GM21717 (cell line): ENCODE measurements at regions not wholly inside any gene's neighbourhood (a gene's known extent, or its start where the extent isn't known, plus 50 kb on each side); places are given as distances from the start of the nearest gene placed in this dataset.
A peak's percentile ranks its signal among the peaks of the same experiment; 100 is the strongest.
"Not testable (repeated sequence)": the region's sequence is repeated elsewhere in the genome, so short reads cannot be mapped to it uniquely, and the experiment has no call there.

Source experiments
- ATAC-seq: cut with Tn5 transposase; IDR thresholded peaks from one replicate; pipeline ENCODE4 v1.9.1; 2021; ENCODE audit warnings: mild to moderate bottlenecking, moderate library complexity; ENCODE audit not compliant: unreplicated experiment

- ATAC-seq: no peak
Observed at GRCh38 chr5:1654786-1655495, 131.2 kb upstream of the LPCAT1 start.

DNA sequence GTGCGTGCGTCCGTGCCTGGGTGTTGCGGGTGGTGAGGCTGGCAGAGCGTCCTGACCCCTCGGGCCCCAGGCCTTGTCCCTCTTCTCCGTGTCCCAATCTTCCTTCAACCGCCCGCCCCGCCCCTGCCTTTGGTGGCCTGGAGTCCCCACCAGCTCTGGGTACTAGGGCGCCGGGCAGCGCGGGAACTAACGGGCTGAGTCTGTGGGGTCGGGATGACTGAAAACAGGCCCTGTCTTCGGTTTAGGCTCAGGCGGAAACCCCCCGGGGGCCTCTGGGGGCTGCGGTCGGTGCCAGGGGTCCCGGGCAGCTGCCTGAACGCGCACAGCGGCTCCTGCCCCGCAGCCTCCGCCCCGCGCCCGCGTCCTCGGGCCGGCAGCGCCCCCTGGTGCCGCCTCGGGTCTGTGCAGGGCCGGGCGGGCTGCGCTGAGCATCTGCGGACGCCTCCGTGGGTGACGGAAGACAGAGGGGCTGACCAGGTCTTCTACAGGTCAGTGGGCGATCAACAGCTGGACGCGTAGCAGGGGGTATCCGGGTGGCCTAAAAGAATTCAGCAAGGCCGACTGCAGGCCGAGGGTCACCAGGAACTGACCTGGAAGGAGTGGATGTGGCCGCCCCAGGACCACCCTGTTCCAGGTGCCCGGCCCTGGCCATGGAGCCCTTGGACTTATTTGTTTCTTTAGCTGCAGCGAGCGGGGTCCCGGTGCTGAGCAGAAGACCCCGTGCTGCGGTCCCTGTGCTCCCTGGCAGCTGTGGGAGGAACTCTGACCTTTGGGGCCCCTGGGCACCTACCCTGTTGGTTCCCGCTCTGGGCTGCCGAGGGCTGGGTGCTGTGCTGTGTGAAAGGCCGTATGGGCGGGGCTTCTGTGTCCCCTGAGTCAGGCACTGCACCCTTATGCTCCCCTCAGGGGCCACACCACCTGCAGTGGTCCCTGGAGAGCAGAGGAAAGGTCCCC, 130.2 kb upstream of the LPCAT1 start:
- peak; percentile 80 for ATAC-seq

DNA sequence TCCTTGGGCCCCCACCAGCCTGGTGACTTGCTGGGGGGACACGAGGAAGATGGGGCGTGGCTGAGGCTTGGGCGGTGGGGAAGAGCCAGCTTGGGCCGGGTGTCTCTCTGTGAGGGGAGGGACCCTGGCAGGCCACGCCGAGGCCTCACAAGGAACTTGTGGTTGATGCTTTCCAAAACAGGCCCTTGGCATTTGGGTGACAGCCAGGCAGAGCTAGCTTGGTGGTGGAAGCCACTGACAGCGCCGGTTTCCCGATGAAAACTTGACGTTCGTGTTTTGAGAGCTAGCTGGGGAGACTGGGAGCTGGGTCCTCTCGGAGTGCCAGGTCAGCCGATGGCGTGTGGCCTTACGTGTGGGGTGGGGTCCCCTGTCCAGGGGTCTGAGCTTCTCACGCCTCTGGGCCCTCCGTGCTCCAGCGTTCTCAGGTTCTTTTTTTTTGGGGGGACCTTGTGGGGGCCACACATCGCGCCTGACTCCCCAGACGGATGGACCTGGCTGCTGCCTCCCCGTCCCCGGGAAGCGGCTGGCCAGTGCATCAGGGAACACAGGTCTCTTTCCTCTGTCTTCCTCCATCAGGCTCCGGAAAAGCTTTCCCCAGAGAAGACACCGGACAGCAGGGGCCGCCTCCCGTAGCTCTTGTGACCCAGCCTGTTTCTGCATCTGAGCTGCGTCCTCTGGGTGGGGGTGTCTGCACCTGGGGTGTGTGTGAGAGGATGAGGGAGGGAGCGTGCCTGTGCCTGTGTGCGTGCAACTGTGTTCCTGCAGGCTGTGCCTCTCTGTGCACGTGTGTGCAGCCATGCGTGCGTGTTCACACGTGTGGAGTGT, 129.3 kb upstream of the LPCAT1 start:
- ATAC-seq: peak; percentile 34

GRCh38 chr5:1651971-1652872, 128.5 kb upstream of the LPCAT1 start:
- ATAC-seq: no peak

- no peak for ATAC-seq
Observed at GRCh38 chr5:1651250-1651649, 127.5 kb upstream of the LPCAT1 start.

DNA sequence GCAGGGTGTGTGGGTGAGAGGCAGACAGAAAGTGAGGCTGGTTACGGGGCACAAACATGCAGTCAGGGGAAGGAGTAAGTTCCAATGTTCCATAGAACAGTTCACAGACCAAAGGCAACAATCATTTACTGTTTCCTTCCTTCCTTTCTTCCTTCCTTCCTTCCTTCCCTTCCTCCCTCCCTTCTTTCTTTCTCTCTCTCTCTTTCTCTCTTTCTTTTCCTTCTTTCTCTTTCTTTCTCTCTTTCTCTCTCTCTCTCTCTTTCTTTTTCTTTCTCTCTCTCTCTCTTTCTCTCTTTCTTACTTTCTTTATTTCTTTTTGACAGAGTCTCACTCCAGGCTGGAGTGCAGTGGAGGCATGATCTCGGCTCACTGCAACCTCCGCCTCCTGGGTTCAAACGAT, 125.8 kb upstream of the LPCAT1 start:
- no peak for ATAC-seq

DNA sequence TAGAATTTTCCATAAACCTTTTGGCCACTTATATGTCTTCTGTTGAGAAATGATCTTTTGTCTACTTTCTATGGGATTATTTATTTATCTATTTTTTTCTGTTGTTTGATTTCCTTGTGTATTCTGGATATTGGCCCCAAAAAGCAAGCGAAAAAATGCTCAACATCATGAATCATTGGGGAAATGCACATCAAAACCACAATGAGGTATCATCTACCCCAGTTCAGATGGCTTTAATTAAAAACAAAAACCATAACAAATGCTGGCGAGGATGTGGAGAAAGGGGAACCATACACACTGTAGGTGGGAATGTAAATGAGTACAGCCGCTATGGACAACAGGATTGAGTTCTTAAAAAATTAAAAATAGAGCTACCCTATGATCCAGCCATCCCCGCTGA, 125.0 kb upstream of the LPCAT1 start:
- no peak for ATAC-seq

DNA sequence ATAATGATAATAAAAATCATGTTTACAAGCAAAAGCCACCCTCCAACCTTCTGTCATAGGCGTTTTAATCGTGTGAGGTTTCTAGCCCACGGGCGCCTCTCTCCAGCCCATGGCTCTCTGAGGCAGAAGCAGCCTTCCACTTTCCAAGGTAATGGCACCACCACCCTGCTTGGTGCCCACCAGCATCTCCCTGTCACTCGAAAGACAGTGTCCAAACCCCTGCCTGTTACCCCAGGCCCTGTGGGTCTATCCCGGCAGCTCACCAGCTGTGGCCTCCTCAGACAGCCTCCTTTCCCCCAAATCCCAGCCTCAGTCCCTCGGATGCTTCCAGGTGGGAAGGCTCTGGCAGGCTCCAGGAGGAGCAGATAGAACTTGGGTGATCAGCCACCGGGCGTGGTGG, 123.8 kb upstream of the LPCAT1 start:
- ATAC-seq: no peak

DNA sequence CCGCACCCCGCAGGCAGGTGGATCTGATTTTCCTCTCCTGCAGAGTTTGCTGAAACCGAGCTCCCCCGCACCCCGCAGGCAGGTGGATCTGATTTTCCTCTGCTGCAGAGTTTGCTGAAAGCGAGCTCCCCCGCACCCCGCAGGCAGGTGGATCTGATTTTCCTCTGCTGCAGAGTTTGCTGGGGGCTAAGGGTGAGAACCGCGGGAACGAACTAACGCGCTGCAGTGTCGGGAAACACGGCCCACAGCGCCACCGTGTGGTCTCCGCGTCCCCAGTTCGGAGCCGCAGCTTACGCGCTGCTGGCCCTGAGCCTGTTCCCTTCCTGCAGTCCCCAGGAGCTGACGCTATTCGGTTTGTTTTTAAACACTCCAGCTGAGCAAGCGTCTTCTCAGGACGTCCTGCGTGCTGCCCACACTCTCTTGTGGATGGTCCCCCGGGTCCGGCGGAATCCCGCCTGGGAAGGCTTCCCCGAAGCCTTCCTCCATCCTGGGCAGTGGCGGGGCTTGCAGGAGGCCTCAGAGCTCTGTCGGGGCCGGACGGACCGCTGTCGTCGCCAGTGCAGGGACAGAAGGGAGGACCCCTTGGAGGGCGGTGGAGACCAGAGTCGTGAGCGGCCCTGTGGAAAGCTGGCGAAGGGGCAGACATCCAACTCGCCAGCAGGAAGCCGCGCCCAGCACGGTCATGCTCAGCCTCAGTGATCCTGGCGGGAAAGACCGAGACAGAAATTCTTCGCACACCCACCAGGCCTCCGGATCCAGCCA, 121.2 kb upstream of the LPCAT1 start:
- peak; percentile 66 for ATAC-seq

DNA sequence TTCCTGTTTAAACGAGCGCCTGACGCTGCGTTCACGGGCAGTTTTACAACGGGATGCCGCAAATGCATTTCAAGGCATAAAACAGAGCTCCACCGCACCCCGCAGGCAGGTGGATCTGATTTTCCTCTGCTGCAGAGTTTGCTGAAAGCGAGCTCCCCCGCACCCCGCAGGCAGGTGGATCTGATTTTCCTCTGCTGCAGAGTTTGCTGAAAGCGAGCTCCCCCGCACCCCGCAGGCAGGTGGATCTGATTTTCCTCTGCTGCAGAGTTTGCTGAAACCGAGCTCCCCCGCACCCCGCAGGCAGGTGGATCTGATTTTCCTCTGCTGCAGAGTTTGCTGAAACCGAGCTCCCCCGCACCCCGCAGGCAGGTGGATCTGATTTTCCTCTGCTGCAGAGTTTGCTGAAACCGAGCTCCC, 120.6 kb upstream of the LPCAT1 start:
- not testable (repeated sequence) for ATAC-seq

DNA sequence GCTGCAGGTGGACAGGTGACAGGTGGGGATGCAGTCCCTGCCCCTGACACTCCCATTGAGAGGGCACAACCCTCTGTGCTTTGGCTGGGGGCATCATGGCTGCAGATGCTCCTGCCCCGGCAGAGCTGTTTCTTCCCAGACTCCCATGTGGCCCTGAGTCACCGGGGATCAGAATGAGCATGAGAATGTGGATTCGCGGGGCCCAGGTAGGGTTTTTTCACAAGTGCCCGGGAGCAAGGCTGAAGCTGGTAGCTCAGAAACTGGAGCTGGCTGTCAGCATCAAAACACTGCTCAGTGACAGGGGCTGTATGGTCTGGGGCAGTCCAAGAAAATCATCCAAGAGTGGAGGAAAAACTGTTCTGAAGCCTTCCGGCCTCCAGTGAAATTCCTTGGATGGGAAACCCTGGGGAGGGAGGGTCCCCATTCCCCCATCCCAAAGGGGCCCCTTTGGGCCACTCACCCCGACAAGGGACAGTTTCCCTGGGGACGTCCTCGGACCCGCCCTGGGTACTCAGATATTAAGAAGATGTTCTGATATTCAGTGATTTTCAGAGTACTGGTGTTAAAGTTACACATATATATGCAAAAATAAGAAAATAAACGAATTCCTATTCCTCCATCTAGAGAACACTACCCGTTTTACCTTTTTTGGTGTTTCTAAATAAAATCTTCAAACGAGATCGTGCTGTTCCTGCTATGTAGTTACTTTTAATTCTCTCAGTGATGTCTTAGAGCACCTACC, 120.1 kb upstream of the LPCAT1 start:
- no peak for ATAC-seq

GRCh38 chr5:1642621-1643061, 118.9 kb upstream of the LPCAT1 start:
- ATAC-seq: no peak

- ATAC-seq: no peak
Observed at GRCh38 chr5:1642221-1642620, 118.5 kb upstream of the LPCAT1 start.

DNA sequence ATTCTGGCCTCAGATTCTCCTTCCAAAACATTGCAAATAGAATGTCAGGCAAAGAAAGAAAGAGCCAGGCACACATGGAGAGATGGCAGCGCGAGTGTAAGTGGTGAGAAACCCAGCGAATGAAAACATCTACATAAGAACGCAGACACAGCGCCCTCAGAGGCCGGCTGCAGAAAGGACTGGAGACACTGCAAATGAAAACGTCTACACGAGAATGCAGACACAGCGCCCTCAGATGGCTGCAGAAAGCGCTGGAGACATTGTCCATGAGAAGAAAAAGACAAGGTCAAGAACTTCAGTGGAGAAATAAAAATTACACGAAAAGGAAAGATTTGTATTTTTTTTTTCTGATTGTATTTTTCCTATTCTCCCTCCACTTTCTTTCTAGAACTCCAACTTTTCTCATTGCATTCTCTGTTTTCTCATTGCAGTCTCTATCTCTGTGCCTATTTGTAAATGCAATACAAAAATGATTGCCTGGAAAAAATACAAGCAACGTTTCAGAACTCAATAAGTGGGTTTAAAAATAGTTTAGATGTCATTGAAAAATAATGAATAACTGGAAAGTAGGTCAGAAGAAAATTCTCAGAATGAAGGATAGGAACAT, 117.9 kb upstream of the LPCAT1 start:
- peak; percentile 80 for ATAC-seq

DNA sequence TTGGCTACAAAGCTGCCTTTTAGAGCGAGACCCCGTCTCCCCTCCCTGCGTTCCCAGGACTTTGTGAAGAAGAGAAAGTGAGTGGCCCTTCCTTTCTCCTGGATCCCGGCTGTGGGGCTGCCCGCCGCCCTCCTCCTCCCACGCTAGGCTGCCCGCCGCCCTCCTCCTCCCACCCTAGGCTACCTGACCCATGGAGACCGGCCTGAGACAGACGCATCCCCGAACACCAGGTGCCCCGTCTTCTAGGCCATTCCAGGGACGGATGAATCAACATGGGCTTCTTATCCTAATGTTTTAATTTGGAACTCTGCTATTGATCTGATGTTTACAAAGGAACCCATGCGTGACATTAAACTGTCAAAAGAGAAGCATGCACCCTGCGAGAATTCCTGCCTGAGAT, 117.3 kb upstream of the LPCAT1 start:
- no peak for ATAC-seq

DNA sequence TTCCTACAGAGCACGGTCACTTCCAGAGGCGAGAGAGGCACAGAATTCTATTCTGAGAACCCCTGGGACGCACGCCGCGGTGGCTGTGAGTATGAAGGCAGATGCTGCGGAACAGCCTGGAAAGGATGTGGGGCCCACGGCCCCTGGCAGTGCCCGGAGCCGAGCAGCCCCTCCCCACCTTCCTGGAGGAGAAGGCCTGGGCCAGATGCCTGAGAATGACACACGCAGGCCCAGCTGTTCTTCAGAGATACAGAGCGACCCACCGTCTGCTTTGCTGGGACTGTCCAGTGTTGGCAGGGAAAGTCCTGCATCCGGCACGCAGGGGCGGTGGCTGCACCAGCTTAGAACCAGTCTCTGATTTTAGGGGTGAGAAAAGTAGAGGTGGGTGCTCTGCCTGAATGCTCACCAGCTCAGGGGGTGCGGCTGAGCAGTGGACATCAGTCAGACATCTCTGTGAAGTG, 116.7 kb upstream of the LPCAT1 start:
- no peak for ATAC-seq

DNA sequence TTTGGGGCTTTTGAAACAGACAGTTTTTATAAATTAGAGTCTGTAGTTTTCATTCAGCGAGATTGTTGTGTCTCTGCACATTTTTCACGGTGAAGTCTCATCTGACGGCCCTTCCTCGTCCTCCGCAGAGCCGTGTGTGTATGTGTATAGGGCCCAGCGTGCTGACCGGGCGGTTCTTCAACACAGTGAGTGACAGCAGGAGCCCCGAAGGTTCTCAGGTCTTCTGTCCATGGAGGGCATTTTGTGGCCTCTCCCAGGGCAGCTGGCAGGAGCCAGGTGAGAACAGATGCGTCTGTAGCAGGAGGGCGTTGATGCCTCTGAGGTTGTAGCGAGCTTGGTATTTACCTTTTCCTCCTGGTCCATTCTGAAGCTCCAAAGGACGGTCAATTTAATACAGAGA, 116.0 kb upstream of the LPCAT1 start:
- ATAC-seq: no peak
